LNCaP clone FGC (cell line): ENCODE measurements at regions not wholly inside any gene's neighbourhood (a gene's known extent, or its start where the extent isn't known, plus 50 kb on each side); places are given as distances from the start of the nearest gene placed in this dataset.

ENCODE experiments used
- DNase-seq: peaks from one replicate; pipeline ENCODE4 v3.0.0-alpha.2; 2011; ENCODE audit warnings: low read depth
- H3K4me3 ChIP-seq: 2 replicates; pipeline ENCODE4 v1.5.1; 2011; ENCODE audit warnings: mild to moderate bottlenecking, low read depth, low read length, control low read depth
- CTCF ChIP-seq: IDR thresholded peaks from 2 replicates; pipeline ENCODE4 v1.5.1; 2012; ENCODE audit warnings: mild to moderate bottlenecking; ENCODE audit not compliant: control insufficient read depth, insufficient read depth; ENCODE audit errors: extremely low read depth

DNA sequence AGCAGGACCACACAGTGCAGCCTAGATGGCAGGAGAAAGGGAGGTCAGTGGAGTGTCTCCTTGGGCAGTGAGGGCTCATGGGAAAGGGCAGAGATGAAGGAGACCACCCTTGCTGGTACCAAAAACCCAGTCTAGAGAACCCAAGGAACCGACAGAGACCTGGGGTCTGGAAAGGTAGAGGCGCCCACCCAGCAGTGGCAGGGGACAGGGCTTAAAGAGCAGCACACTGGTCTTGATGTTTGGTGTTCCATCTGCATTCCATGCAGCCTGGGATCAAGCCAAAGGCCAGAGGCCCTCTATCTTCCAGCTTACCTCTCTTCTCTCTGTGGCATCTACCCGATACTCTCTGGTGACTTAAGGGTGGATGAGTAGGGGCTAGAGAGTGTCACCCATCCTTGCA lies 127.5 kb downstream of the PJA1 start:
- no peak for TF ChIP-seq CTCF
- H3K4me3 ChIP-seq = no peak overlapping the region
- DNase-seq = no peak

- no peak for DNase-seq
- no peak overlapping the region for H3K4me3 ChIP-seq
- no peak for TF ChIP-seq CTCF
Measured at GRCh38 chrX:69036674-69037573, 128.3 kb downstream of the PJA1 start.

- DNase-seq = no peak
- TF ChIP-seq CTCF = no peak
- no peak overlapping the region for H3K4me3 ChIP-seq
Measured at GRCh38 chrX:69034451-69034850, 130.8 kb downstream of the PJA1 start.

DNA sequence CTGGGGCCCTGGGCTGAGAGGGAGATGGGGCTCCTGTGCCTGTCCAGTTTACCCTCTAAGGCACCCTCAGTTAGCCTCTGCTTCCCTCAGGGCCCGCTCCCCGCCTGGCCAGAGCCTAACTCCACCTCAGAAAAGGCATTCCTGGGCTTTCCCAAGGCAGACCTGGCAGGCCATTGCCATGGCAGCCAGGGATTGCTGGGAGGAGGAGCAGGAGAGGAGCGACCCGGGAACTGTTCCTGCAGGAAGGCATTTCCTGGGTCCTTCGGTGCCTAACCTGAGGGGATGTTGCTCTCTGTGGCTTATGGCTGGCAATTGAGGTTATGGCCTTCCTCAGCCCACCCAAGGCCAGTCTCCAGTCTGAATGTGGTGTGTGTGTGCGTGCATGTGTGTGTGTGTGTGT lies 131.3 kb downstream of the PJA1 start:
- TF ChIP-seq CTCF = no peak
- H3K4me3 ChIP-seq = no peak overlapping the region
- DNase-seq = no peak

DNA sequence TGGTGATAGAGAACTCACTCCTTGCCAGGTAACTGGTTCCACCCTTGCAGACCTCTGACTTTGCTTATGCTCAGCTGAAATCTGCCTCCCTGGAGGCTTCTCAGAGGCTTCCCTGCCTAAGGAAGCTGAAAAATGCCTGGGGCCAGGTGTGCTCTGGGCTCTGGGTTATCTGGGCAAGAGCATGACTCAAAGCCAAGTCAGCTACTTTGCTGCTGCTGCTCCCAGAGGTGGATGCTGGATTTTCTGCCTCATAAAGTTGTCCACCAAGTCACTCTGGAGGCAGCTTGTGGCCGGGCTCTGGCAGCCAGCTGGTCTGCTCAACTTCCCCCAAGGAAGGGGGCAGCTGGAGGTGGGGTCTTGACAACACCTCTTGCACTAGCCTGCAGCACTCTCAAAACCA lies 132.7 kb downstream of the PJA1 start:
- no peak for TF ChIP-seq CTCF
- no peak for DNase-seq
- H3K4me3 ChIP-seq = no peak overlapping the region

DNA sequence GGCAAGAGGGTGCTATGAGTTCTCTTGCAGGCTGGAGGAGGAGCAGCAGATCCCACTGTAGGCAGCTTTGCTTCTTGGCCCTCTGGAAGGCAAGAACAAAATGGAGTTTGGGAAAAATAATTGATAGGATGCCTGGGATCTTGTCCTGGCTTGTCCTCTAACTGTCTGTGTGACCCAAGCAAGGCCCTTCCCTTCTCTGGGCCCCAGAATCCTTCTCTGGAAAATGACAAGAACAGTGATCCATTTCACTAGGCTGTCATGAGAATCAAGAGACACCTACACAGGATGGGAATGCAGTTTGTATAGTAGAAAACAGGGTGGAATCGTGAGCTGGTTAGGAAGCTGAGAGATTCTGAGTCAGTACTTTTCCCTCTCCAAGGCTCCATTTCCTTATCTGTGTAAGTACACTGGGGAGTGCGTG lies 133.3 kb downstream of the PJA1 start:
- no peak for DNase-seq

More for the DNA sequence above, 133.3 kb downstream of the PJA1 start:
- no peak for TF ChIP-seq CTCF
- no peak overlapping the region for H3K4me3 ChIP-seq
